Right forelimb (tissue), 1 donor: ENCODE measurements at regions not wholly inside any gene's neighbourhood (a gene's known extent, or its start where the extent isn't known, plus 50 kb on each side); places are given as distances from the start of the nearest gene placed in this dataset.
"Not testable (repeated sequence)": the region's sequence is repeated elsewhere in the genome, so short reads cannot be mapped to it uniquely, and the experiment has no call there.

Experiments
- DNase-seq: peaks from one replicate; pipeline ENCODE4 v3.0.0-alpha.2; 2018

- DNase-seq: no peak
Measured at GRCh38 chr2:240256704-240257637, 116.5 kb upstream of the OTOS start.

GRCh38 chr2:240257940-240258580 lies 117.6 kb upstream of the OTOS start:
- DNase-seq: no peak

GRCh38 chr2:240258685-240259084 lies 118.2 kb upstream of the OTOS start:
- no peak for DNase-seq

GRCh38 chr2:240259201-240259923 lies 118.9 kb upstream of the OTOS start:
- no peak for DNase-seq

- no peak for DNase-seq
Measured at GRCh38 chr2:240259924-240260529, 119.6 kb upstream of the OTOS start.

- DNase-seq: no peak
Measured at GRCh38 chr2:240260664-240261063, 120.2 kb upstream of the OTOS start.

GRCh38 chr2:240262578-240262977 lies 122.1 kb upstream of the OTOS start:
- DNase-seq: not testable (repeated sequence)

- no peak for DNase-seq
Measured at GRCh38 chr2:240269380-240269779, 128.9 kb upstream of the OTOS start.

GRCh38 chr2:240269886-240270285 lies 129.4 kb upstream of the OTOS start:
- DNase-seq: no peak

GRCh38 chr2:240271716-240272341 lies 131.4 kb upstream of the OTOS start:
- DNase-seq: no peak

GRCh38 chr2:240275386-240275785 lies 134.9 kb upstream of the OTOS start:
- DNase-seq: no peak

- no peak for DNase-seq
Measured at GRCh38 chr2:240277073-240277806, 136.8 kb upstream of the OTOS start.

GRCh38 chr2:240277807-240278522 lies 137.5 kb upstream of the OTOS start:
- no peak for DNase-seq

GRCh38 chr2:240278661-240279060 lies 138.2 kb upstream of the OTOS start:
- DNase-seq: no peak

- no peak for DNase-seq
Measured at GRCh38 chr2:240280621-240281020, 140.2 kb upstream of the OTOS start.

- no peak for DNase-seq
Measured at GRCh38 chr2:240284503-240285259, 144.2 kb upstream of the OTOS start.

- DNase-seq: no peak
Measured at GRCh38 chr2:240285725-240286124, 145.3 kb upstream of the OTOS start.

- no peak for DNase-seq
Measured at GRCh38 chr2:240286596-240286995, 146.1 kb upstream of the OTOS start.

- DNase-seq: no peak
Measured at GRCh38 chr2:240287011-240287410, 146.6 kb upstream of the OTOS start.

- no peak for DNase-seq
Measured at GRCh38 chr2:240287496-240288086, 147.1 kb upstream of the OTOS start.
